Chondrocyte (in vitro differentiated cells): ENCODE measurements at regions not wholly inside any gene's neighbourhood (a gene's known extent, or its start where the extent isn't known, plus 50 kb on each side); places are given as distances from the start of the nearest gene placed in this dataset.
"Not testable (repeated sequence)": the region's sequence is repeated elsewhere in the genome, so short reads cannot be mapped to it uniquely, and the experiment has no call there.

Experiments used
- DNase-seq: peaks from one replicate; pipeline ENCODE4 v3.0.0; 2021; ENCODE audit warnings: mixed read lengths, low spot score
- H3K27ac Mint-ChIP-seq: one replicate; pipeline ENCODE4 v1.8.0; 2021; ENCODE audit warnings: mild to moderate bottlenecking, moderate library complexity, mixed read lengths; ENCODE audit not compliant: unreplicated experiment
- H3K27me3 Mint-ChIP-seq: 2 replicates; pipeline ENCODE4 v1.8.0; 2021; ENCODE audit warnings: low read depth, mixed read lengths
- H3K36me3 Mint-ChIP-seq: 2 replicates; pipeline ENCODE4 v1.8.0; 2021; ENCODE audit warnings: low read depth, mixed read lengths
- H3K4me1 Mint-ChIP-seq: 2 replicates; pipeline ENCODE4 v1.8.0; 2021; ENCODE audit warnings: low read depth, mild to moderate bottlenecking, mixed read lengths
- H3K4me3 Mint-ChIP-seq: one replicate; pipeline ENCODE4 v1.8.0; 2021; ENCODE audit warnings: mild to moderate bottlenecking, moderate library complexity, mixed read lengths; ENCODE audit not compliant: unreplicated experiment
- H3K9me3 Mint-ChIP-seq: 2 replicates; pipeline ENCODE4 v1.8.0; 2021; ENCODE audit warnings: low read depth, mixed read lengths
- CTCF ChIP-seq: fragments of 200-600 bp; sonication (generic); IDR thresholded peaks from 2 replicates; pipeline ENCODE4 v1.5.0; 2021; ENCODE audit warnings: antibody characterized with exemption, mild to moderate bottlenecking, moderate library complexity

GRCh38 chr18:78501251-78501650 lies 478.4 kb upstream of the SALL3 start:
- no peaks in the 10 kb centered on the region for H3K36me3 Mint-ChIP-seq
- H3K27ac Mint-ChIP-seq, result no peak overlapping the region
- no peak for DNase-seq
- H3K27me3 Mint-ChIP-seq, result peaks cover 1% of the 10 kb centered on the region
- peaks cover 6% of the 10 kb centered on the region for H3K4me1 Mint-ChIP-seq
- no peak overlapping the region for H3K4me3 Mint-ChIP-seq
- TF ChIP-seq CTCF, result no peak
- H3K9me3 Mint-ChIP-seq, result peaks cover 8% of the 10 kb centered on the region

GRCh38 chr18:78503129-78503528 lies 476.5 kb upstream of the SALL3 start:
- no peaks in the 10 kb centered on the region for H3K36me3 Mint-ChIP-seq
- peaks cover 10% of the 10 kb centered on the region for H3K27me3 Mint-ChIP-seq
- no peak for TF ChIP-seq CTCF
- H3K4me3 Mint-ChIP-seq, result no peak overlapping the region
- DNase-seq, result no peak
- H3K4me1 Mint-ChIP-seq, result peaks cover 11% of the 10 kb centered on the region
- H3K27ac Mint-ChIP-seq, result no peak overlapping the region
- H3K9me3 Mint-ChIP-seq, result peaks cover 6% of the 10 kb centered on the region

- Mint-ChIP-seq H3K27me3 (peaks cover 19% of the 10 kb centered on the region), H3K4me1 (peaks cover 11% of the 10 kb centered on the region), H3K9me3 (no peaks in the 10 kb centered on the region), H3K4me3 (peak overlapping the region; percentile 68), H3K27ac (peak overlapping the region; percentile 67), H3K36me3 (no peaks in the 10 kb centered on the region)
- peak; percentile 41 for TF ChIP-seq CTCF
- DNase-seq, result no peak
Measured at GRCh38 chr18:78505851-78506461, 473.7 kb upstream of the SALL3 start.

- no peaks in the 10 kb centered on the region for H3K36me3 Mint-ChIP-seq
- H3K27me3 Mint-ChIP-seq, result peaks cover 26% of the 10 kb centered on the region
Measured at GRCh38 chr18:78507217-78507616, 472.4 kb upstream of the SALL3 start.

GRCh38 chr18:78508228-78508824 lies 471.3 kb upstream of the SALL3 start:
- not testable (repeated sequence) for H3K9me3 Mint-ChIP-seq, H3K36me3 Mint-ChIP-seq, H3K4me3 Mint-ChIP-seq, H3K27ac Mint-ChIP-seq, DNase-seq
- Mint-ChIP-seq H3K27me3 (peaks cover 26% of the 10 kb centered on the region), H3K4me1 (peaks cover 11% of the 10 kb centered on the region)

More at GRCh38 chr18:78507217-78507616, 472.4 kb upstream of the SALL3 start:
- Mint-ChIP-seq H3K4me1 (peaks cover 11% of the 10 kb centered on the region), H3K27ac (no peak overlapping the region), H3K4me3 (no peak overlapping the region), H3K9me3 (no peaks in the 10 kb centered on the region)
- no peak for TF ChIP-seq CTCF
- DNase-seq, result no peak

- no peak for TF ChIP-seq CTCF
- H3K27ac Mint-ChIP-seq, result no peak overlapping the region
- H3K4me3 Mint-ChIP-seq, result no peak overlapping the region
- H3K36me3 Mint-ChIP-seq, result no peaks in the 10 kb centered on the region
- peaks cover 26% of the 10 kb centered on the region for H3K27me3 Mint-ChIP-seq
- peaks cover 3% of the 10 kb centered on the region for H3K9me3 Mint-ChIP-seq
- H3K4me1 Mint-ChIP-seq, result peaks cover 11% of the 10 kb centered on the region
- DNase-seq, result no peak
Measured at GRCh38 chr18:78510091-78510490, 469.5 kb upstream of the SALL3 start.
